Nephron progenitor cell (in vitro differentiated cells): ENCODE measurements at regions not wholly inside any gene's neighbourhood (a gene's known extent, or its start where the extent isn't known, plus 50 kb on each side); places are given as distances from the start of the nearest gene placed in this dataset.

Source experiments
- DNase-seq: peaks from one replicate; pipeline ENCODE4 v3.0.0; 2021
- H3K27ac Mint-ChIP-seq: 2 replicates; pipeline ENCODE4 v1.8.0; 2021; ENCODE audit warnings: mild to moderate bottlenecking, moderate library complexity, mixed read lengths
- H3K27me3 Mint-ChIP-seq: 2 replicates; pipeline ENCODE4 v1.8.0; 2021; ENCODE audit warnings: mild to moderate bottlenecking, low read depth, mixed read lengths; ENCODE audit not compliant: poor library complexity
- H3K36me3 Mint-ChIP-seq: 2 replicates; pipeline ENCODE4 v1.8.0; 2021; ENCODE audit warnings: low read depth, mixed read lengths
- H3K4me1 Mint-ChIP-seq: 2 replicates; pipeline ENCODE4 v1.8.0; 2021; ENCODE audit warnings: mixed read lengths
- H3K4me3 Mint-ChIP-seq: 2 replicates; pipeline ENCODE4 v1.8.0; 2021; ENCODE audit warnings: mild to moderate bottlenecking, moderate library complexity, mixed read lengths
- H3K9me3 Mint-ChIP-seq: 2 replicates; pipeline ENCODE4 v1.8.0; 2021; ENCODE audit warnings: mild to moderate bottlenecking, moderate library complexity, mixed read lengths
- TF ChIP-seq, protein P1 (sequence below): fragments of 200-600 bp; sonication (generic); IDR thresholded peaks from 2 replicates; pipeline ENCODE4 v1.5.0; 2021; ENCODE audit warnings: antibody characterized with exemption

DNA sequence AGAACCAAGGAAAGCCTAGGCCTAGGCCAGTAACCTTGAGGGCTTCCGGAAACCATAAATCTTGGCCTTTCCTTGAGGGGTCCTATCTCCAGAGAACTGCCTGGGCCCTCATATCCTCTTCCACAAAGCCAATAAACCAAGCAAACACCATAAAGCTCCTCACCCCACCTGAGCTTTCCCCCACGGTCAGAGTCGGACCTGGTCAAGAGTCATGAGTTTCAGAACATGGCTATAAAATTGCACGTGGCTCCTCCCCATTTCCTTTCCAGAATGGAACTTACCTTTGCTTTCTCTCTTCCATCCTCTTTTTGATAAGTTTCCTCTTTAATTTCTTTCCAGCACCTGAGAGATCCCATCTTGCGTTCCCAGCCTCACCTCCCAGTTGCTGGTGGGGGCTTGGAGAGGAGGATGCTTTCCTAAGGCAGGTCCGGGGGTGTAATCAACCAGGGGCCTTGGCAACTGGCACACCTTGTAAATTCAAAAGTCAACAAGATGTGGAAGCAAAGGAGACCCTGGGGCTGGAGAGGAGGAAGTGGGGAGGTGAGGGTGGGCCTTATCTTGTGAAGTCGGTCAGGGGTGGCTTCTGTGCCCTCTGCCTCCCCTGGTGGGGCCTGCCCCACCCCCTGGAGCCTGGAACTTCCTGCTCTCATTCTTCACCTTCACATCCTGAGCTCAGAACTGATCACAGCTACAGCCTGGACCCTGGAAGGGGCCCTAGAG lies 259.9 kb downstream of the FOXD2 start:
- no peaks in the 10 kb centered on the region for H3K36me3 Mint-ChIP-seq
- peaks cover 91% of the 10 kb centered on the region for H3K4me1 Mint-ChIP-seq
- no peak for DNase-seq
- peaks cover 22% of the 10 kb centered on the region for H3K27me3 Mint-ChIP-seq
- H3K4me3 Mint-ChIP-seq, result peak overlapping the region; percentile 6
- H3K27ac Mint-ChIP-seq, result peak overlapping the region; percentile 91
- H3K9me3 Mint-ChIP-seq, result no peaks in the 10 kb centered on the region
- TF ChIP-seq, protein P1, sequence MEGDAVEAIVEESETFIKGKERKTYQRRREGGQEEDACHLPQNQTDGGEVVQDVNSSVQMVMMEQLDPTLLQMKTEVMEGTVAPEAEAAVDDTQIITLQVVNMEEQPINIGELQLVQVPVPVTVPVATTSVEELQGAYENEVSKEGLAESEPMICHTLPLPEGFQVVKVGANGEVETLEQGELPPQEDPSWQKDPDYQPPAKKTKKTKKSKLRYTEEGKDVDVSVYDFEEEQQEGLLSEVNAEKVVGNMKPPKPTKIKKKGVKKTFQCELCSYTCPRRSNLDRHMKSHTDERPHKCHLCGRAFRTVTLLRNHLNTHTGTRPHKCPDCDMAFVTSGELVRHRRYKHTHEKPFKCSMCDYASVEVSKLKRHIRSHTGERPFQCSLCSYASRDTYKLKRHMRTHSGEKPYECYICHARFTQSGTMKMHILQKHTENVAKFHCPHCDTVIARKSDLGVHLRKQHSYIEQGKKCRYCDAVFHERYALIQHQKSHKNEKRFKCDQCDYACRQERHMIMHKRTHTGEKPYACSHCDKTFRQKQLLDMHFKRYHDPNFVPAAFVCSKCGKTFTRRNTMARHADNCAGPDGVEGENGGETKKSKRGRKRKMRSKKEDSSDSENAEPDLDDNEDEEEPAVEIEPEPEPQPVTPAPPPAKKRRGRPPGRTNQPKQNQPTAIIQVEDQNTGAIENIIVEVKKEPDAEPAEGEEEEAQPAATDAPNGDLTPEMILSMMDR, result no peak

DNA sequence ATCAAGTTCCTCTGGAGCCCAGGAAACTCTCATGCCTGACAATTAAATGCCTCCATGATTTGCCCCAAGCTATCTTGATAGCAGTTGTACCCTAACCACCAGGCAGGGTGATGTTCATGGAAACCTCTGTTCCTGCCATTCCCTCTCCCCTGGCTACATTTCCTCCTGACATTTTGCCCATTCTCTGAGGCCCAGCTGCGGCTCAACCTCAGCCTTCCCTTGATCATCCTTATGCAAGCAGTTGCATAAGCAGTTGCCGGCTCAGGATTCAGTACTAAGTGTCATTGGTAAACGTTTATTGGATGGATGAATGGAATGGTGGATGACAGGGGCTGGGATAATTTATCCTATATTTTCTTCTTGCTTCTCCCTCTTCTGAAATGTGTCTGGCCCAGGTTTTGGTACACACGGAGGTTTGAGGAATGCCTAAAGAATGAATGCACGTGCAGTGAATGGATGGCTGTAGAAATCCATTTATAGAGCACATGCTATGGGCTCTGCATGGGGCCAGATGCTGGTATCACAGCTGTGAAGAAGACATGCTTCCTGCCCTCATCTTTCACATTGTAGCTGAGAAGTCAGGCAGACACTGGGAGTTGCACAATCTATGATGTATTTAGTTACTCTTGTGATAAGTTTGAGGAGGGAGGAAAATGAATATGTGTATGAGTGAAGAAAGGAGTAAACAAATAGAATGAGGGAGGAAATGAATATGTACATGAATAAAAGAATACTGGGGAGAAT lies 261.8 kb downstream of the FOXD2 start:
- no peaks in the 10 kb centered on the region for H3K36me3 Mint-ChIP-seq

DNA sequence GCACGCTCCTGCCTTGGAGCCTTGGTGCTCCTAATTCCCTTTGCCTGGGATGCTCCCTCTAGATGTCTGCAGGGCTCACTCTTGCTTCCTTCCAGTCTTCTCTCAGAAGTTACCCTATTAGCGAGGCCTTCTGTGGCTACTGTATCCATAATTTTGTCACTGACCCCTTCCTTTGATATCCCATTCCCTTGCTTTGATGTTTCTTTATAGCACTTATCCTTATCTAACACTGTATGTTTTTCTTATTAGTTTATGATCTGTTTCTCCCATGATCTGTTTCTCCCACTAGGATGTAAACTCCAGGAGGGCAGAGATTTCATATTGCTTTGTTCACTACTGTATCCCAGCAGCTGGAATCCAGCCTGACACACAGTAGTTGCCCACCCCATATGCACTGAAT lies 263.4 kb downstream of the FOXD2 start:
- Mint-ChIP-seq H3K4me3 (no peak overlapping the region), H3K36me3 (no peaks in the 10 kb centered on the region), H3K27ac (no peak overlapping the region), H3K9me3 (no peaks in the 10 kb centered on the region), H3K27me3 (peaks cover 26% of the 10 kb centered on the region), H3K4me1 (peaks cover 92% of the 10 kb centered on the region)
- TF ChIP-seq, protein P1, result no peak
- DNase-seq, result no peak

More for the DNA sequence above, 261.8 kb downstream of the FOXD2 start:
- H3K27ac Mint-ChIP-seq, result no peak overlapping the region
- no peaks in the 10 kb centered on the region for H3K9me3 Mint-ChIP-seq
- peaks cover 14% of the 10 kb centered on the region for H3K27me3 Mint-ChIP-seq
- TF ChIP-seq, protein P1, result no peak
- no peak for DNase-seq
- no peak overlapping the region for H3K4me3 Mint-ChIP-seq
- peaks cover 94% of the 10 kb centered on the region for H3K4me1 Mint-ChIP-seq

DNA sequence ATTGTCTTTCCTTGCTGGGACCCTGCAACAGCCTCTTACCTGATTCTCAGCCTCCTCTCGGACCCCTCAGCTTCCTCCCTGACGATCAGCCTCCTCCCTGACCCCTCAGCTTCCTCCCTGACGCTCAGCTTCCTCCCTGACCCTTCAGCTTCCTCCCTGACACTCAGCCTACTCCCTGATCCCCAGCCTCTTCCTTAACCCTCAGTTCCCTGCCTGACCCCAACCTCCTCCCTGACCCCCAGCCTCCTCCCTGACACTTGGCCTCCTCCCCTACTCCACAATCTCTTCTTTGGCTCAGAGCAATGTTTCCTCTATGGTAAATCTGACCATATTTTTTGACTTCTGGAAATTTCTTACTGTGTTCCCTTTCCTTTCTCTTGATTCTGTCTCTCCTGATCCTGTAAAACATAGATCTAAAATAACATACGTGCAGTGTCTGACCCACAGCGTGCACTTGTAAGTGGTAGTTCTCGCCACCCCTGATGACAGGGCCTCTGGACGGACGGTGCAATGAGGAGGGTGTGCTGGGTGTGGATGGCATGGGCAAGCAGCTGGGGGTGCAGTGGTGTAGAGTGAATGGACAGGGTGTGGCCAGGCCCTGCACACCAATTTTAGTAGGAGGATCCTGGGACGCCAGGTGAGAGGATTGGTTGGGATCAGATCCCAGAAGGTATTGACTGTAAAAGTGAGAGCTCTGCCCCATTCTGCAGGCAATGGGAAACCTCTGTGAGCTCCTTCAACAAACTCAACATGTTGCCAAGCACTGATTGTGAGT lies 264.1 kb downstream of the FOXD2 start:
- Mint-ChIP-seq H3K36me3 (no peaks in the 10 kb centered on the region), H3K9me3 (no peaks in the 10 kb centered on the region), H3K4me1 (peaks cover 86% of the 10 kb centered on the region), H3K27me3 (peaks cover 32% of the 10 kb centered on the region), H3K27ac (no peak overlapping the region), H3K4me3 (peak overlapping the region; percentile 11)
- DNase-seq, result no peak
- TF ChIP-seq, protein P1, result no peak

DNA sequence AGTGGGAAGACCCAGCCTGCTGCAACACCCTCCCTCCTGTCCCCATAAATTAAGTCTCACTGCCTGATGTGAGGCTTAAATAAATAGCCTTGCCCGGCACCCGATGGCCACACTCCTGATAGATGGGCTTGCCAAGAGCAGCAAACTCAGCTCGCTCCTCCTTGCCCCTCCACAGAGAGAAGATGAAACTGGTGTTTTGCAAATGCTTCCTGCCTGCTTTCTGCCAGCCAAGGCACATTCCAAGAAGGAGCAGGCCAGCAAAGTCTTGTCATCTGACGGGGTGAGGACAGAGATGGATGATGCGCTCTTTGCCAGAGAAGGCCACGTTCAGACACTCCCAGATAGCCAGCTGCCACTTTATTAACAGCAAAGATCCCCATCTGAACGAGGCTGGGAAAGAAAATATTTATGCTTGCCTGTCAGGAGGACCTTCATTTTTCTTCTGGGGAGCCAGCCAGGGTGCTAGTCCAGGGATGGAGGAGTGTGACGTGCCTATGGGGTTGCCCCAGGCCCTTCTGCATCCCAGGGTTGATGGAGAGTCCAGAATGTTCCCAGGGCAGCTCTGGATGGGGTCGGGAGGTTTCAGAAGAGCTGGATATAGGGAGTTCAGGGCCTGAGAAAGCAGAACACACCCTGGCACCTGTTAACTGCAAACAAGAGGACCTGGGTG lies 265.4 kb downstream of the FOXD2 start:
- Mint-ChIP-seq H3K27me3 (peaks cover 46% of the 10 kb centered on the region), H3K4me3 (peak overlapping the region; percentile 29), H3K9me3 (no peaks in the 10 kb centered on the region), H3K27ac (no peak overlapping the region), H3K36me3 (no peaks in the 10 kb centered on the region), H3K4me1 (peaks cover 77% of the 10 kb centered on the region)
- DNase-seq, result peak; percentile 51
- TF ChIP-seq, protein P1, result no peak
